D341Med (cell line): ENCODE measurements at regions not wholly inside any gene's neighbourhood (a gene's known extent, or its start where the extent isn't known, plus 50 kb on each side); places are given as distances from the start of the nearest gene placed in this dataset.
"Not testable (repeated sequence)": the region's sequence is repeated elsewhere in the genome, so short reads cannot be mapped to it uniquely, and the experiment has no call there.

Experiments used
- DNase-seq: peaks from one replicate; pipeline ENCODE4 v3.0.0; 2012; ENCODE audit warnings: low spot score

DNA sequence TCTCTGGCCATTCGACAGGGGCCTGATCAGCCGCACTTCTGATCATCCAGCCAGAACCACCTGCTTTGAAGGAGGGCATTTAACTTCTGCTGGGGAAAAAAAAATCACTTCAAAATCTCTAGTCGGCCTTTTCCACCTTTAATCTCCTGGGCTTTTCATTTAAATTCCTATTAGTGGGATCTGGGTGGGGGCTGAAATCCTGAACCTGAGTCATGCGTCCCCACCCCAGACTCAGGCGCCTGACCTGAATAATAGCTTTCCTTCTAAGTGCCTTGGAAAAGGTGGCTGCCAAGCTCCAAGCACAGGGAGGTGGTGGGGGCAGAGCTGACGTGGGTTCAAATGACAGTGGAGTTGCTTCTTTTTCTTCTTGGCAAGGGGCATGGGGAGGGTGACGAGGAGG, 246.0 kb upstream of the EXOC2 start:
- DNase-seq = no peak

DNA sequence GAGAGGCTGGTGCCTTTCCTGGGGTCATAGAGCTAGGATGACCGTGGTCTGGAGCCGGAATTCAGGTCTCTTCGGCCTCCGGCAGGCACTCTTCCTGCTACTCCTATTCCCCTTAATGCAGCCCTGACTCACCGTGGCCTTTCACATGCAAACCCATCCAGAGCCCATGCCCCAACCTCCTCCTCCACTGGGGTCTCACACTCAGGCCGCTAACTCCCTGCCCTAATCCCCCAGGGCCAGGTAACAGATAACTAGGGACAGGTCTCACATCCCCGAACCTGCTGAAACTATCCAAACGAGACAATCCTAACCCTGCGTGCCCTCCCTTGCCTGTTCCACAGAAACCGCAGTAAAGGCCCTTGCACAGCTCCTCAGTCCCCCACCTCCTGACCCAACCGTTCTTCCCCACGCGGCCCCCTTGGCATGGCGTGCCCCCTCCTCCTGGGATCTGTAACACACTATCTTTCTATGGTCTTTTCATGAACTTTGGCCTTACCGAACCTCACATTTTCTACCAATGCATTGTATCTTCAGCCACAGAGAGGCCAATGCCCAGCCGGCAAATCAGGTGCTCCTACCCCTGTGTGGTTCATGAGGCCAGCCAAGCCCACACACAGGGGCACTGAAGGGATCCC, 245.4 kb upstream of the EXOC2 start:
- no peak for DNase-seq

GRCh38 chr6:935582-935981, 242.6 kb upstream of the EXOC2 start:
- no peak for DNase-seq

DNA sequence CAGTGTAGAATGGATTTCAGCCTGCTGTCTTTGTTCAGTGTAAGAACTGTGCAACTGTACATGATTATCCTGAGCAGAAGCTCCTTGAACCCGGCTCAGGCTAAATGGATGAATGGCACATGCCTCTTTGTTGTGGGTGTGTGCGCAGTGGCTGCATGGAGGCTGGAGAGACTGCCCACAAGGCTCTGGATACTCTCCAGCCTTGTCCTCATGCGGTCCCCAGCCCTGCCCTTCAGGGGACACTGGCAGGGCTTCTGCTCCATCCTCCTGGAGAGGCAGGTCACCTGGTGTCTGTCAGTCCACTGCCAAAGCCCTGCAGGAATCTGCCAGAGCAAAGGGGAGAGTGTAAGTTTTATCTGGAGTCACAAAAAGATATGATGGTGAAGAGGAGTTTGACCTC, 241.7 kb upstream of the EXOC2 start:
- no peak for DNase-seq

DNA sequence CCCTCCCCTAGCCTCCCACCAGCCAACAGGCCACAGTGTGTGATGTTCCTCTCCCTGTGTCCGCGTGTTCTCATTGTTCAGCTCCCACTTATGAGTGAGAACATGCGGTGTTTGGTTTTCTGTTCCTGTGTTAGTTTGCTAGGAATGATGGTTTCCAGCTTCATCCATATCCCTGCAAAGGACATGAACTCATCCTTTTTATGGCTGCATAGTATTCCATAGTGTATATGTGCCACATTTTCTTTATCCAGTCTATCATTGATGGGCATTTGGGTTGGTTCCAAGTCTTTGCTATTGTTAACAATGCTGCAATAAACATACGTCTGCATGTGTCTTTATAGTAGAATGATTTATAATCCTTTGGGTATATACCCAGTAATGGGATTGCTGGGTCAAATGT, 239.0 kb upstream of the EXOC2 start:
- not testable (repeated sequence) for DNase-seq

- no peak for DNase-seq
Observed at GRCh38 chr6:927157-927556, 234.2 kb upstream of the EXOC2 start.

DNA sequence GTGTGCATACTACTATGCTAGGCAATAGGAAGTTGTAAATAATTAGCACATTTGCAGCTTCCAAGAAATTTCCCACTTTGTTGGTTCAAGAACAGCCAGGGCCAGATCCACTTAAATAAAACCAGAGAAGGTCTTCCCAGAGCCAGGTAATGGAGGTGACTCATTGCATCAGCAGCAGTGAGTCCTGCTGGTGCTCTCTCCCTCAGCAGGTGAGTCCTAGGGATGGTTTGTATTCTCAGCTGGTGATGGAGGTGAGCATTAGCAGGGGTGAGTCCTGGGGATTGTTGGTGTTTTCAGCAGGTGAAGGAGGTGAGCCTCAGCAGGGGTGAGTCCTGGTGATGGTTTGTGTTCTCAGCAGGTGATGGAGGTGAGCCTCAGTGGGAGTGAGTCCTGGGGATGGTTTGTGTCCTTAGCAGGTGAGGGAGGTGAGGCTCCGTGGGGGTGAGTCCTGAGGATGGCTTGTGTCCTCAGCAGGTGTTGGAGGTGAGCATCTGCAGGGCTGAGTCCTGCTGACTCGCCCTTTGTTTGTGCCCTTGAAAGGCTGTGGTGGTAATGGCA, 232.8 kb upstream of the EXOC2 start:
- DNase-seq = no peak

- no peak for DNase-seq
Observed at GRCh38 chr6:924661-925060, 231.7 kb upstream of the EXOC2 start.

DNA sequence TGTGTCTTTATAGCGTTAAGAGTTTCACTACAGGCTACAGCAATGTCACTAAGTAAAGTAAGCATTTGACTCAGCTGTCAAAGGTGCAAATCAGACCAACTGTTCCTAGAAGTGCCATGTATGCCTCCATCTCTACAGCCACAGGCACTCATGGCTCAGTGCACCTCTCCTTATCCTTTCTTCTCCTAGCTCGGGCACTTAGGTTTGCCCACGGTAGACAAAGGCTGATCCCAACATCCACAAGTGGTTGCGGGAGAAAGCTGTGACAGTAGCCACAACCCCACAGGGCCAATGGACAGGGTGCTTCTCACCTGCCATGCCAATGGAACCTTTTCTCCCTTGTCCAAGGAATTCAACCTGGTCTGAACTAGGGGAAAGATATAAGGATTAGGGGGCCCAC, 228.5 kb upstream of the EXOC2 start:
- no peak for DNase-seq

DNA sequence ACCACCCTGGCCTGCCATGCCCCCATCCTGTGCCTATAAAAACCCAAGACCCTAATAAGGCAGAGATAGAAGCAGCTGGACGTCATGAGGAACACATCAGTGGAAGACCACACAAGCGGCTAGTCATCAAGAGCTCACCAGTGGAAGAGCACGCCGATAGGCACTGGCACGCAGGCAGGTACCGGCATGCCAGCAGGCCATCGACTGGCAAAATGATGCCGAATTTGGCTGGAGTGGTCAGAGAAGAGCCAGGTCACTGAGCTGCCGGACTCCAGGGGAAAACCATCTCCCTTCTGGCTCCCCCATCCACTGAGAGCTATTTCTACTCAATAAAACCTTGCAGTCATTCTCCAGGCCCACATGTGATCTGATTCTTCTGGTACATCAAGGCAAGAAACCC, 227.6 kb upstream of the EXOC2 start:
- no peak for DNase-seq

- DNase-seq = no peak
Observed at GRCh38 chr6:919500-919899, 226.6 kb upstream of the EXOC2 start.

DNA sequence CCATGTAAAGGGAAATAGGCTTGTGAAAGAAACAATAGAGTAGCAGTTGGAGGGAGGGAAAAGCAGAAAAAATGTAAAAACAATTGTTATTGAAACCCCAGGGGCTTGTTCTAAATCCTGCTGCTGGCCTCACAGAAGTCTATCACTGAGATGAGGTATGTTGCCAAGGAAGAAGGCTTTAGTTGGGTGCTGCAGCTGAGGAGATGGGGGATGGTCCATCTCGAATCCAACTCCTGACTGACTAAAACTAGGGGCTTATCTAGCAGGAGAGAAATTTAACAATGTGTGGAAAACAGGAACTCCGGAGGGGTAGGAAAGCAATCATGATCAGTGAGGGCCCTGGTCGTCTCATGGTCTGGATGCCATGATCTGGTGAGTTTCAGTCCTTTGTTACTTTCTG, 225.0 kb upstream of the EXOC2 start:
- DNase-seq = no peak

DNA sequence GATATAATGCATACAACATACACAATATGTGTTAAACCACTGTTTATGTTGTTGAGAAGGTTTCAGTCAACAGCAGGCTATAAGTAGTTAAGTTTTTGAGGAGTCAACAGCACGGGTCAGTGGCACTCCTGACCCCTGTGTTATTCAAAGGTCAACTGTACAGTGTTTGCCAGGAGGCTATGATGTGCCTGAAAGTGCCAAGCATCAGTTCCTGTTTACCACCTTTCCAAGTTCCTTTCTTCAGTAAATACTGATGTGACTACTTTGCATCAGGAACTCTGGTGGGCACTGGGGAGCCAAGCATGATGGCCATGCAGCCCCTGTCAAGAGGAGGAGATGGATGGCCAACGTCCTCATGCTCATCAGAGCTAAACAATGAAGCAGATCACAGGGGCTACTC, 224.4 kb upstream of the EXOC2 start:
- no peak for DNase-seq

GRCh38 chr6:916131-916530, 223.2 kb upstream of the EXOC2 start:
- no peak for DNase-seq

DNA sequence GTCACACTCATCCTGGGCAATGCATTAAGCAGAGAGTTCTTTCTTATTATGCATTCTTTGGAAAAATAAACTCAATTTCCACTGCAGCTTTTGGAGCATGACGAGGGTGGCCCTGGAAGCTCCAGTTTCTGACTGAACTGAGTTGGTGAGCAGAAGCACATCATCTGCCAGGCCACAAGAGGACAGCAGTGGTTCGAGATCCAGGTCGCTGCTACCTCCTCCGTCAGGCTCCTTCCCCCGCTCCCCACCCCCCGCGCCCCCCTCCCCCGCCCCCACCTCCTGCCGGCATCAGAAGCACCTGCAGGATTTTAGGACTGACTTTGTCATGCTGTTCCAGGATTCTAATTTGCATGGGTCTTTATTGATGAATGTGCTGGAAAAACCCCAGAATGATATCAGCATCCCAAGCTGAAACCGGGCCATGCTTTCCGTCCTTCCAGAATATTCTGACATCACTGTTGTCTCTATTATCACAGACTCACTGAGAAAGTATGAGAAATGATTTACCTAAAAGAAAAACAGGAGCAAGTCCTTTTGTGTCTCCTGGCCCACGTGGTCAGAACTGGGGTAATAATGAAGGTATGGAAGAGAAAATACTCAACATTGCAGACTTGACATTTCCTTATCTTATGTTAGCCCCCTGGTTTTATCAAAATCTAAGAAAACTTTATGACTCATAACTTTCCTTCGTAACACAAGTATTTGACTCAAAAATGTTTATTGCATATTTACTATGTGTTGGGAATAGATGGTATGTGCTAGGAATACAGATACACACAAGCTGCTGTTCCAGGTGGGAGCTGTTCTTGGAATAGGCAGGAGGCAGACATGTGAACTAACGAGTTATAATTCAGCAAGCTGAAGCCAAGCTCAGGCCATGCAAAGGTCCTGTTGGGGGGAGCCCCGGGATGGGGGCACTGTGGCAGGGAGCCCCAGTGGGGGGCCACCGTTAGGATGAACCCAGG, 220.2 kb upstream of the EXOC2 start:
- peak; percentile 89 for DNase-seq

DNA sequence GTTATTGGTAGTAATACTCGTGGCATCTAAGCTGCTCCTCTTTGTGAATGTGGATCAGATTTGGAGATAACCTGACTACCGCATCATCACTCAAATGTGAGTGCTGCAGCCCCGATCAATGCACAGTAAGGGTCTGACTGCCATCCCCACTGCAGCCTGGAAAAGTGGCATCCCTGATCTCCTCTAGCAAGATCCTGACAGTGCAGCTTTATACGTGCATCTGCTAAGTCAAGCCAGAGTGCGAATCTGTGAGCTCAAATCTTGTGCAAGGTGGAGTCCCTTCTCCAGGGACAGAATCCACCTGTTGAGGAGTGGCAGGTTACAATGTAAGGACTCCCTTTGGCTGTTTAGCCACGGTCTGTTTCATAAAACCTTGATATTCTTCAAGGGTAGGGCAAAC, 215.0 kb upstream of the EXOC2 start:
- no peak for DNase-seq

- no peak for DNase-seq
Observed at GRCh38 chr6:906920-907319, 214.0 kb upstream of the EXOC2 start.

- no peak for DNase-seq
Observed at GRCh38 chr6:905556-905955, 212.6 kb upstream of the EXOC2 start.

- DNase-seq = no peak
Observed at GRCh38 chr6:904994-905393, 212.1 kb upstream of the EXOC2 start.

GRCh38 chr6:903761-904160, 210.8 kb upstream of the EXOC2 start:
- no peak for DNase-seq

- DNase-seq = no peak
Observed at GRCh38 chr6:901696-902460, 208.9 kb upstream of the EXOC2 start.
